ENCODE measurements at regions not wholly inside any gene's neighbourhood (a gene's known extent, or its start where the extent isn't known, plus 50 kb on each side); places are given as distances from the start of the nearest gene placed in this dataset.

DNA sequence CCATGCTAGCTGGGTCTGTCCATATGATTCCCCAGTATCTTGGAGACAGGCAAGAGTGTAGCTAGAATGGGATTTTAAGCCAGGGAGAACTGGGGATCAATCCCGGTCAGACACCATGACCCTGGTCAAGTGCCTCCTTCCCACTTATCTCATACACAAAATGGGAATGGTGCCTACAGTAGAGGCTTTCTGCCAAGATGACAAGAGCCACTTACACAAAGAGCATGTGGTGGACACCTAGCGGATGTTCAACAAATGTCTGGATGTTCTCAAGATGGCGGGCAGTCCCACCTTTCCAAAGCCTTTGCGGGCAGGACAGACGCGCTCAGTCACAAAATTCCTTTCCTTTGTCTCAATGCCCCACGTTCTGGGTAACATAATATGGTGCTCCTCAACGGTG, 57.3 kb downstream of the MAF start:
- no peak for DNase-seq

- DNase-seq: peak; percentile 38 to 50 (median 47)
Measured at GRCh38 chr16:79542237-79542774, 58.2 kb downstream of the MAF start.

DNA sequence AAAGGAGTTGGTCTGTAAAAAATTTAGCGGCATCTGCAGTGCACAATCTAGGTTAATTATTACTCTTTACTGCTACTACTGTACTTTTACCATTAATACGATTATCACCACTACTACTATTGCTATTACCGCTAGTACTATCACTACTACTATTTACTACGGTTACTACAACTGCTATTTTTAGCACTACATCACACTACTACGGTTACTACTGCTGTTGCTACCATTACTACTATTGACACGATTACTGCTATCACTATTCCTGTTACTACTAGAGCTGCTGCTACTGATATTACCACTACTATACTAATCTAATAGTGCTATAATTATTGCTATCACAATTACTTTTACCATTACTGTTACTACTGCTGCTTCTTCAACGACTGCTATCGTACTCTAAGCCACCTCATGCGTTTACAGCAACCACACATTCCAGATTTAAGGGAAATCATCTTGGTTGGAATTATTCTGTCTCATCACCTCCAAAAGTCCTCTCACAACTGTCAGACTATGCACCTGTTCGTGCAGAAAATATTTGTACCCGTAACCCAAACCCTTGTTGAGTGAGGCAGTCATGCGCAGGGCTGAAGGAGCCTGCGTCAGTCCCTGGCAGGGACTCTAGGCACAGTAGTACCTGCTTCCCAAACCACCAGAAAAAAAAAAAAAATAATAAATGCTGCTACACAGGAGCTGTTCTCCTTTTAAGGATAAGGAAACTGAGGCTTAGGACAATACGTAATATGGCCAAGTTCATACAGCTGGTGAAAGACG, 59.5 kb downstream of the MAF start:
- DNase-seq: peak in 1 of 3 donors; percentile 33

DNA sequence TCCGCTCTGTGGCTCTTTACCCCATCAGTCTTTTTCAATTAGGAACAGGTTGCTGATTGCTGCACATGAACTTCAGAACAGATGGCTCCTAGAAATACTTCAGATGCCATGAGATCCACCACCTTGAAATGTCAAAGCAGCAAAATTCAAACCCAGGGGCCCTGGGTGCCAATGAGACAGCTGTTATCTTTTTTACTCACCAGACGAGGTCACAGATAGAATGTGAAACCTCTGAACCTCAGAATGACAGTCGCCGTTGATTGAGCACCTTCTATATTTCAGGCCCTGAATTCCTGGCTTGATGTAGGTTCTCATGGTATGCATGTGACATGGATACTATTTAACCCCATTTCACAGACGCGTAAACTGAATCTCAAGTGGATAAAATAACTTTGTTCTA, 63.0 kb downstream of the MAF start:
- peak in 1 of 3 donors; percentile 28 for DNase-seq

- no peak for DNase-seq
Measured at GRCh38 chr16:79536958-79537357, 63.6 kb downstream of the MAF start.

DNA sequence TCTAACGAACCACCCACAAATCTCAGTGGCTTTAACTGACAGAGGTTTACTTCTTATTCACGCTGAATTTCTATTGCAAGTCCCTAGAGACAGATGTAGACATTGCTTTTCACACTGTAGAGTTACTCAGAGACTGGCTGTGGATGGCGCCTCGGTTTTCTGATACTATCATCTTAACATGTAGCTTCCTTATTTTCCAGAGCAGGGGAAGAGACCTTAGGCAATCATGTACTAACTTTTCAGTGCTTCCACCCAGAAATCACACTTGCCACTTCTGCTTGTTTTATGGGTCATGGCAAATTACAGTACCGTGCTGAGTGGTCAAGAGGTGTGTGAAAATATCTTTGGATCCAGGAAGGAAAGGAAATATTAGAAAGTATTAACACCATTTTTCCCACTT, 65.4 kb downstream of the MAF start:
- no peak for DNase-seq

GRCh38 chr16:79534143-79534542, 66.4 kb downstream of the MAF start:
- DNase-seq: no peak

DNA sequence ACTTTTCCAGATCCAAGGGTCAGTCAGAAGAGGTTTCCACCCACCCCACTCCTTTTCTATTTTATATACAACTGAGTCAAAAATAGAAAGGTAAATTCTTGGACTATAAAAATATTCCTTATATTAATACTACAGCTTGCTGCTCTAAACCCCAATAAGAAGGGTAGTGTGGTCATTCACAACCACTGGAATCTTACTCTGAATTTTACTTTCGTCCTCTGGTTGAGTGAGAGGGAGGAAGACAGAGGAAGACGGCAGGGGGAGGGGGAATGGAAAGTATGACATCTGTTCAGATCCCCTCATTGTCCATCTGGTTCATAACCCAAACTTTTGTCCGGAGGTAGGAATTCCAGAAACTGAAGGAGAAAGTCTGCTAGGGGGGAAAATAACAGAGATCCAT, 67.2 kb downstream of the MAF start:
- DNase-seq: no peak

DNA sequence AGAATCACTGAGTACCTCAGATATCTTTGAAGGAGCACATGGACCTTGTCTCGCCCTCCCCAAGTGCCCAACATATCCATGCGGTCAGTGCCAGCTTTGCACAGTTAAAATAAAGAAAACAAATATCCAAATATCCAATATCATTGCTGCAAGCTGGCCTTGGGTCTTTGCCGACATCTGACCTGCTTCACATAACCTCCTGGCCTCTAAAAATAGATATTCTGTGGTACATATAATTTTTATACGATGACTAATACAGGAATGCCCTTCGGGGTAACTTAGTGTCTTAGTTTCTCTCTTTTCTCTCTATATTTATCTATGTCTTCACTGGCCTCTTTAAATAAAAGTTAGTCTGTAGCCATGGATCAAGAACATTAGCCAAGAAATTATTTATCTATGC, 67.8 kb downstream of the MAF start:
- DNase-seq: no peak

- no peak for DNase-seq
Measured at GRCh38 chr16:79532273-79532672, 68.3 kb downstream of the MAF start.

- peak in 1 of 3 donors; percentile 50 for DNase-seq
Measured at GRCh38 chr16:79528338-79528737, 72.2 kb downstream of the MAF start.

DNA sequence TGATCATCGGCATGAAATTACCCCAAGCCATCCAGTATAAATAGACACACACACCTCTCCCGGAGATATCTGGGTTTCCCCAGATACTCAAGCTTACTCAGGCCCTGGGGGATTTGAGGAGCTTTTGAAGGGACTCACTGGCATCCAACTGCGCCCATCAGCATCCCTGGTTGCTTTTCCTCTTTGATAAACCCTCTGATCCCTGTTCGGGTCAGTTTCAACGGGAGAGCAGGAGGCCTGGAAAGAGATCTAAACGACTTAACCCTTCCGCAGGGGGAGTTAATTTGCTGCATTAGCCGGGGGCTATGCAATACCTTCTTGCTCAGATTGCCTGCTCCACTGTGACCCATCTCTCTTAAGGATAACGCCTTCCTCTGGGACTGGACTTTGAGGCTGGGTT, 76.6 kb downstream of the MAF start:
- DNase-seq: no peak

- no peak for DNase-seq
Measured at GRCh38 chr16:79519448-79519847, 81.1 kb downstream of the MAF start.

GRCh38 chr16:79517156-79517555, 83.4 kb downstream of the MAF start:
- DNase-seq: no peak

DNA sequence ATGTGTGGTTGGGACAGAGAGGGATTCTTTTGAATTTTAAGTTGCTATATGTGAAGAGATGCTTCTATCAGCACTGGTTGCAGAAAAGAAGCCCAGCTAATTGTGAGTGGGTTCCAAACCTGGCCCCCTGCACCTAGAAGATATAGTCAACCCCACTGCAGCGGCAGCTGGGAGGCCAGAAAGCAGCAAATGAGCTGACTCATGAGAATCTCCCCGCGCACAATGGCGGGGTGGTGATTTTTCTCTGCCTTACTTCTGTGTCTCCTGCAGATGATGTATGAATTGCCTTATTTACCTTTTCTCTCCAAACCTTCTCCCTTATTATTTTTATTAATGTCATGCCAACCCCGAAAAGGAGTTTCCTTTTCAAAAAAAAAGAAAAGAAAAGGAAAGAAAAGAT, 89.7 kb downstream of the MAF start:
- DNase-seq: no peak

DNA sequence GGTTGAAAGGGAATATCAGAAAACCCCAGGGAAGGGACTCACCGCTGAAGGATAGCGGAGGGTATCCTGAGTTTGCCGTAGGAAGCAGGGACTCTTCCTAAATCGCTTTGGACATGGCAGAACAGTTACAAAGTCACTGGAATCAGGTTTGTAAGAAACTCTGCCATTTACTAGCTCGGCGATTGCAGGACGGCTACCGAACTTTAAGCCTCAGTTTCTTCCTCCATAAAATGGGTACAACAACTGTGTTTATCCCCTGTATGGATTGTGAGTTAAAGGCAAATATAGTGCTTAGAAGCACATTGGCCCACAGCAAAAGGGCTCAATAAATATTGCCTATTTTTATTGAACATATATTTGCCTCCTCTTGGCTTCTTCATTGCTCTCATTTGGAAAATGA, 90.6 kb downstream of the MAF start:
- DNase-seq: no peak

DNA sequence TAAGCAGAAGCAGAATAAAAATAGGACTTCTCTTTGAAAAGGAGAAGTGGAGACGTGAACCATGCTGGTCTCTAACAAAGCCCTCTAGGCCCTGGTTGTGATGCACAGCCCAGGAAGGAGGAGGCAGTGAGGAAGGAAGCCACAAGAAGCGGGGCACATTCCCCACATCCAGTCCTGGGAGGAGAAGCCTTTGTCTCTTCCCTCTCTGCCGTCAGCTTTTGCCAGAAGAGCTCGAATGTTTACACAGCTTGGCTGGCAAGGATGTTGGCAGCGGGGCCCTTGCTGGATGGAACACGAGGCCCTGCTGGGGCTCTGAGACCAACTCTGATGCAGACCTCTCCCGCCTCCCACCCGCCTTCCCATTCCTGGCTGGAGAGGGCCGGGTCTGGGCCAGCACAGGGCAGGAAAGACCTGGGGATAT, 91.3 kb downstream of the MAF start:
- peak in 2 of 3 donors; percentile 34 to 53 for DNase-seq

- no peak for DNase-seq
Measured at GRCh38 chr16:79508294-79508693, 92.2 kb downstream of the MAF start.

GRCh38 chr16:79505344-79505743, 95.2 kb downstream of the MAF start:
- no peak for DNase-seq

DNA sequence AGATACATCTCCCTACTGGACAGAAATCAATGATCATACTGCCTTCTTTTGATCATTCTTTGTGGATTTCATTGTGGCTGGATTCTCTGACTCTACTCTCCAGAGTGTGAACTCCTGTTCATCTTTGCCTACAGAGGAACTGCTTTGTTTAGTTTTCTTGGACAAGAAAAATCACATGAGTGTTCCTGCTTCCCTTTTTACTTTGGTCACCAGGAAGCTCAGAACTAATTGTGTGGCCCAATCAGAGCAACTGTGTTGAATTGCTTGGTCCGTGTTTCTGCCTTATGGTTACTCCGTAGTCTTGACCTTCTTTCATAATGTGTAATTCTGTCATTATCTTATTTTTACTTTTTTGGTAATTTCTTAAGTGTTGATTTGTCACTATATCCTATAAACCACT, 97.0 kb downstream of the MAF start:
- DNase-seq: no peak

- no peak for DNase-seq
Measured at GRCh38 chr16:79501446-79501845, 99.1 kb downstream of the MAF start.

DNA sequence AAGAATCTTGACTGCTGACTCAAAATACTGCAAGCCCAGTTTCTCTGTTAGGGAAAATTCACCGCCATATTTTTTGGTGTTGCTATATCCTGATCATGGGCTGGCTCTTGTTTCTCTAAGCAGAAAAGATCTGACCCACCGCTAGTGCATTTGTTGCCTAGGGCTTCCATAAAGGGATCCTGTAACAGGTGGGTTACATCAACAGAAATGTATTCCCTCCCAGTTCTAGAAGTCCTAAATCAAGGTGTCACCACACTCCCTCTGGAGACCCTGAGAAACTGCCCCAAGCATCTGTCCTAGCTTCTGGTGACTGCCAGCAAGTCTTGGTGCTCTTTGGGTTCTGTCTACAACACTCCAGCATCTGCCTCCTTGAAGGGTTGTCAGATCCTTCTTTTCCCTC, 99.7 kb downstream of the MAF start:
- DNase-seq: no peak

- no peak for DNase-seq
Measured at GRCh38 chr16:79500286-79500685, 100.3 kb downstream of the MAF start.

DNA sequence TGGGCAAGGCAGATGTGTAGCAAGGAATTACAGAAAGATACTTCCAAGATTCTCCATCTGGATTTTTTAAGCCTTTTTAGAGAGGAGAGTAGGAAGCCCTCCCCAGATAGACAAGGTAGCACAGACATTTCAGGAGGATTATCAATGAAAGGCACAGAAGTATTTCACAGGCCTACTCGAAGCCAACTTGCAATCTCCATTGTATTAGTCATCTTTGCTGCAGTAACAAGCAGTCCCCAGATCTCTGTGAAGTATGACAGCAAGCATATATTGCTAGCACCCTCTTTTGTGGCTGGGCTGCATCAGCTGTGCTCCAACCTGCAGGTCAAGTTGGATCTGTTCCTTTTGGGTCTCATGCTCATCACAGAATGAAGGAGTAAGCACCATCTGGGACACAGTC, 101.6 kb downstream of the MAF start:
- no peak for DNase-seq

Measured in muscle of back (tissue), 3 donors.